ENCODE measurements at regions not wholly inside any gene's neighbourhood (a gene's known extent, or its start where the extent isn't known, plus 50 kb on each side); places are given as distances from the start of the nearest gene placed in this dataset.

GRCh38 chr9:110047232-110047954 lies 160.6 kb downstream of the C9orf152 start:
- no peak for ATAC-seq (ENCODE audit: insufficient read depth, low read depth)
- H3K27ac ChIP-seq (ENCODE audit: low read length): peak overlapping the region; percentile 53; the same call in 1 of the 2 replicates

DNA sequence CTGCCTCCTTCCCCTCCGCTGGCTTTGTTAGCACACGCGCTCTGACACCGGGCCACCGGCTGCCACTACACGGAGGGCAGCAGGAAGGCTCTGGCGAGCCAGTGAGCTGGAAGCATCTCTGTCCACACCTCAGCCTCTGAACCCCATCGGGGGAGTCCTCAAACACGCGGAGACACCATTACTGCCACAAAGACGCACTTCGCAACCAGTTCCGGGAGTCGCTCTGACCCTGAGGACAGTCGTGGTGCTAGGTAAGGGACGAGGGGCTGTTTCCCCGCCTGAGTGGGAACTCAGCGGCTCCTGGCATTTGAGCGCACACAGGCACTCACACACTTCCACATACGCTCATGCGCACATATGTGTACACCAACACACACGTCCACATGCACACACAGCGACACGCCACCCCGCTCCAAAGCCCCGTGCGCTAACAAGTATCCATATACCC lies 160.0 kb downstream of the C9orf152 start:
- Histone ChIP-seq H3K9me3 (ENCODE audit: insufficient read depth, low read length, severe bottlenecking) (no peaks in the 10 kb centered on the region), H3K27ac (ENCODE audit: low read length) (peak overlapping the region; percentile 53), H3K4me2 (ENCODE audit: insufficient read depth, low read length) (peak overlapping the region; percentile 100), H2AFZ (ENCODE audit: low read depth, low read length) (peak overlapping the region; percentile 93), H3K4me3 (ENCODE audit: low read depth in 1 of 2, low read length in 2 of 2) (peak overlapping the region; percentile 26 to 77), H3K4me1 (ENCODE audit: insufficient read depth, low read length) (peaks cover 40% of the 10 kb centered on the region), H3K36me3 (ENCODE audit: insufficient read depth, low read length) (peaks cover 3% of the 10 kb centered on the region; the same call in 1 of the 2 replicates), H3K79me2 (ENCODE audit: insufficient read depth, low read length) (peaks cover 50% of the 10 kb centered on the region), H3K27me3 (ENCODE audit: insufficient read depth, low read length, poor library complexity) (peaks cover 3% of the 10 kb centered on the region), H3K9ac (ENCODE audit: low read depth, low read length) (peak overlapping the region; percentile 87), H4K20me1 (ENCODE audit: insufficient read depth, low read length) (peaks cover 22% of the 10 kb centered on the region)
- ATAC-seq (ENCODE audit: insufficient read depth, low read depth) (peak; percentile 54), DNase-seq (no peak)
- TF ChIP-seq EZH2 (IDR thresholded peaks at IDR 0.05; ENCODE audit: borderline replicate concordance, low read depth, low read length, severe bottlenecking) (no peak), CTCF (IDR thresholded peaks at IDR 0.05; ENCODE audit: borderline replicate concordance, extremely low read depth, low read length, poor library complexity, severe bottlenecking) (no peak)

More at GRCh38 chr9:110047232-110047954, 160.6 kb downstream of the C9orf152 start:
- Histone ChIP-seq H3K4me3 (ENCODE audit: low read depth in 1 of 2, low read length in 2 of 2) (peak overlapping the region; percentile 26 to 77), H3K36me3 (ENCODE audit: insufficient read depth, low read length) (no peaks in the 10 kb centered on the region; the same call in 1 of the 2 replicates), H3K79me2 (ENCODE audit: insufficient read depth, low read length) (peaks cover 44% of the 10 kb centered on the region), H3K4me2 (ENCODE audit: insufficient read depth, low read length) (peak overlapping the region; percentile 100), H2AFZ (ENCODE audit: low read depth, low read length) (peak overlapping the region; percentile 93), H3K4me1 (ENCODE audit: insufficient read depth, low read length) (peaks cover 34% of the 10 kb centered on the region), H4K20me1 (ENCODE audit: insufficient read depth, low read length) (peaks cover 19% of the 10 kb centered on the region), H3K9me3 (ENCODE audit: insufficient read depth, low read length, severe bottlenecking) (no peaks in the 10 kb centered on the region), H3K27me3 (ENCODE audit: insufficient read depth, low read length, poor library complexity) (peaks cover 3% of the 10 kb centered on the region), H3K9ac (ENCODE audit: low read depth, low read length) (peak overlapping the region; percentile 87)
- no peak for DNase-seq
- no peak for TF ChIP-seq CTCF (IDR thresholded peaks at IDR 0.05; ENCODE audit: borderline replicate concordance, extremely low read depth, low read length, poor library complexity, severe bottlenecking)
- no peak for TF ChIP-seq EZH2 (IDR thresholded peaks at IDR 0.05; ENCODE audit: borderline replicate concordance, low read depth, low read length, severe bottlenecking)

DNA sequence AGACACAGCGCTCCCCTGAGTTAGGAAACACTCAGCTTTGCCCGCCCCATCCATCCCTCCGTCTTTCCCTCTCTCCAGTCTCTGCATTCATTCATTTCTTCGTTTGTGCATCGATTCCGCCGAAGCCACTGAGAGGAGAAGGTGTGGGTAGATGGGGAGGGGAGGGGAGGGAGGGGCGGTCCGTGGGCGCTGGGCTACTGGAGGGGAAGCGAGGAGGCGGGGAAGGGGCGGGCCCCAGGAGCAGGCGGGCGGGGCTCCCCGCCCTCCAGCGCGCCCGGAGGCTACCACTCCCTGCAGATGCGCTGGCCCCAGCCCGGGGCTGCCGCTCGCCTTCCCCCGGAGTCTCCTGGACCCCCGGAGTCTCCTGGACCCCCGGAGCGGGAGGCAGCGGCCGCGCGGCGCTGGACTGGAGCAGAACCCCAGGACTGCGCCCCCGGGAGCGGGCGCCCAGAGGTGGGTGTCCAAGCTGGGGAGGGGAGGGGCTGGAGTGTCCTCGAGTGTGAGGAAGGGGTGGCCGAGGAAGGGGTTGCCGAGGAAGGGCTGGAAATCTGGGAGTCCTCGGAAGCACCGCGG lies 159.5 kb downstream of the C9orf152 start:
- peaks cover 43% of the 10 kb centered on the region for H3K4me1 ChIP-seq (ENCODE audit: insufficient read depth, low read length)
- peak overlapping the region; percentile 91 for H3K27ac ChIP-seq (ENCODE audit: low read length)
- H3K36me3 ChIP-seq (ENCODE audit: insufficient read depth, low read length): peaks cover 4% of the 10 kb centered on the region; the same call in 1 of the 2 replicates
- peaks cover 3% of the 10 kb centered on the region for H3K27me3 ChIP-seq (ENCODE audit: insufficient read depth, low read length, poor library complexity)
- peak overlapping the region; percentile 100 for H3K4me2 ChIP-seq (ENCODE audit: insufficient read depth, low read length)
- H4K20me1 ChIP-seq (ENCODE audit: insufficient read depth, low read length): peaks cover 23% of the 10 kb centered on the region
- DNase-seq (peak; percentile 87), ATAC-seq (ENCODE audit: insufficient read depth, low read depth) (peak; percentile 85)
- H3K4me3 ChIP-seq (ENCODE audit: low read depth in 1 of 2, low read length in 2 of 2): peak overlapping the region; percentile 77 to 88
- H3K9me3 ChIP-seq (ENCODE audit: insufficient read depth, low read length, severe bottlenecking): no peaks in the 10 kb centered on the region
- no peak for TF ChIP-seq CTCF (IDR thresholded peaks at IDR 0.05; ENCODE audit: borderline replicate concordance, extremely low read depth, low read length, poor library complexity, severe bottlenecking)
- TF ChIP-seq EZH2 (IDR thresholded peaks at IDR 0.05; ENCODE audit: borderline replicate concordance, low read depth, low read length, severe bottlenecking): no peak
- peak overlapping the region; percentile 93 for H2AFZ ChIP-seq (ENCODE audit: low read depth, low read length)
- peak overlapping the region; percentile 87 for H3K9ac ChIP-seq (ENCODE audit: low read depth, low read length)
- H3K79me2 ChIP-seq (ENCODE audit: insufficient read depth, low read length): peaks cover 55% of the 10 kb centered on the region

Measured in DND-41 (cell line).